ENCODE measurements at regions not wholly inside any gene's neighbourhood (a gene's known extent, or its start where the extent isn't known, plus 50 kb on each side); places are given as distances from the start of the nearest gene placed in this dataset.

DNA sequence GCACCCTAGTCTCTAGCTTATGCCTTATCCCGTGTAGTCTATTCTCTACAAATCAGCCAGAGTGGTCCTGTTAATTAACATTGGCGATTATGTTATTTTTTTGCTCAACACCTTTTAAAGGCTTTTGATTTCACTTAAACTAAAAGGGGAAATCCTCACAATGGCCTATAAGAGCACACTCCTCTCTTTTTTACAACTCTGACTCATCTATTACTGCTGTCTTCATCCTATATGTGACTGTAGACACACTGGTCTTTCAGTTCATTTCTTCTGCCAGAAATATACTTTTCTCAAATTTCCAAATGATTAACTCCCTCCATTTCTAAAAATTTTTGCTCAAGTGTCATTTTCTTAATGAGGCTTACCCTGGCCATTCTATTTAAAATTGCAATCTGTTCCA is 143.4 kb downstream of the NSUN3 start:
- H3K4me3 ChIP-seq (ENCODE audit: low read depth, low read length), result no peak overlapping the region
- TF ChIP-seq MYC (IDR thresholded peaks at IDR 0.05; ENCODE audit: low read depth, low read length), result no peak
- TF ChIP-seq, protein P1, sequence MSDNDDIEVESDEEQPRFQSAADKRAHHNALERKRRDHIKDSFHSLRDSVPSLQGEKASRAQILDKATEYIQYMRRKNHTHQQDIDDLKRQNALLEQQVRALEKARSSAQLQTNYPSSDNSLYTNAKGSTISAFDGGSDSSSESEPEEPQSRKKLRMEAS (IDR thresholded peaks at IDR 0.05; ENCODE audit: low read depth, low read length), result no peak
- TF ChIP-seq, protein P2, sequence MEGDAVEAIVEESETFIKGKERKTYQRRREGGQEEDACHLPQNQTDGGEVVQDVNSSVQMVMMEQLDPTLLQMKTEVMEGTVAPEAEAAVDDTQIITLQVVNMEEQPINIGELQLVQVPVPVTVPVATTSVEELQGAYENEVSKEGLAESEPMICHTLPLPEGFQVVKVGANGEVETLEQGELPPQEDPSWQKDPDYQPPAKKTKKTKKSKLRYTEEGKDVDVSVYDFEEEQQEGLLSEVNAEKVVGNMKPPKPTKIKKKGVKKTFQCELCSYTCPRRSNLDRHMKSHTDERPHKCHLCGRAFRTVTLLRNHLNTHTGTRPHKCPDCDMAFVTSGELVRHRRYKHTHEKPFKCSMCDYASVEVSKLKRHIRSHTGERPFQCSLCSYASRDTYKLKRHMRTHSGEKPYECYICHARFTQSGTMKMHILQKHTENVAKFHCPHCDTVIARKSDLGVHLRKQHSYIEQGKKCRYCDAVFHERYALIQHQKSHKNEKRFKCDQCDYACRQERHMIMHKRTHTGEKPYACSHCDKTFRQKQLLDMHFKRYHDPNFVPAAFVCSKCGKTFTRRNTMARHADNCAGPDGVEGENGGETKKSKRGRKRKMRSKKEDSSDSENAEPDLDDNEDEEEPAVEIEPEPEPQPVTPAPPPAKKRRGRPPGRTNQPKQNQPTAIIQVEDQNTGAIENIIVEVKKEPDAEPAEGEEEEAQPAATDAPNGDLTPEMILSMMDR (IDR thresholded peaks at IDR 0.05; ENCODE audit: low read depth, low read length), result no peak
- no peak for TF ChIP-seq POLR2A (IDR thresholded peaks at IDR 0.05; ENCODE audit: extremely low read depth, insufficient read length)
- DNase-seq (ENCODE audit: low read depth), result no peak

DNA sequence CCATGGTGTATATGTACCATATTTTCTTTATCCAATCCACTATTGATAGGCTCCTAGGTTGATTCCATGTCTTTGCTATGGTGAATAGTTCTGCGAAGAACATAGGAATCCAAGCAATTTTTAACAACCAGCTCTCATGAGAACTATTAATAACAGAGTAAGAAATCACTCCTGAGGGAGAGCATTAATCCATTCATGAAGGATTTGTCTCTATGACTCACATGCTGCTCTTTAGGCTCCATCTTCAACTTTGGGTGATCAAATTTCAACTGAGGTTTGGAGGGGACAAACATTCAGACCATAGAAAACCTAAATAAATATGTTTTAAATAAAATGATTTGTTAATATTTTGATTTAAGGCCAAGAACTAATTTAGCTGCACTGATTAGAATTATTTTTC is 147.4 kb downstream of the NSUN3 start:
- no peak overlapping the region for H3K4me3 ChIP-seq (ENCODE audit: low read depth, low read length)
- no peak for DNase-seq (ENCODE audit: low read depth)
- TF ChIP-seq, protein P2 (IDR thresholded peaks at IDR 0.05; ENCODE audit: low read depth, low read length), result no peak
- TF ChIP-seq POLR2A (IDR thresholded peaks at IDR 0.05; ENCODE audit: extremely low read depth, insufficient read length), result no peak
- TF ChIP-seq, protein P1 (IDR thresholded peaks at IDR 0.05; ENCODE audit: low read depth, low read length), result no peak
- TF ChIP-seq MYC (IDR thresholded peaks at IDR 0.05; ENCODE audit: low read depth, low read length), result no peak

DNA sequence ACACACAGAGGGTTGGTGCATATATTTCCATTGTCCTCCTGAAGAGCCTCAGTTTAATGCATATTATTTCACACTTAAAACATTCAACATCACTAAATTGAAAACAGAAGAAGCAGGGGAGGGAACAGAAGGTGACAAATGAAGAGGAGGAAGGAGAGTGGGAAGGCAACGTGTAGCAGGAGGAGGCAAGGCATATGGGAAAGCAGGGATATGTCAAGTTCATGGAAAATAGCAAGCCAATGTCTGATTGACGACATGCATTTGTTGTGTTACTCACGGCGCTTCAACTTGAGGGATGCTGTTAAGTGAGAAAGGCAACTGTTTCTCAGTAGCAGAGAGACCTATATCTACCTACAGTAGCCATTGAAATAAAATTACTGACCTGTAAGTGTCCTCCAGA is 154.5 kb downstream of the NSUN3 start:
- TF ChIP-seq, protein P1 (IDR thresholded peaks at IDR 0.05; ENCODE audit: low read depth, low read length), result no peak
- TF ChIP-seq, protein P2 (IDR thresholded peaks at IDR 0.05; ENCODE audit: low read depth, low read length), result no peak

DNA sequence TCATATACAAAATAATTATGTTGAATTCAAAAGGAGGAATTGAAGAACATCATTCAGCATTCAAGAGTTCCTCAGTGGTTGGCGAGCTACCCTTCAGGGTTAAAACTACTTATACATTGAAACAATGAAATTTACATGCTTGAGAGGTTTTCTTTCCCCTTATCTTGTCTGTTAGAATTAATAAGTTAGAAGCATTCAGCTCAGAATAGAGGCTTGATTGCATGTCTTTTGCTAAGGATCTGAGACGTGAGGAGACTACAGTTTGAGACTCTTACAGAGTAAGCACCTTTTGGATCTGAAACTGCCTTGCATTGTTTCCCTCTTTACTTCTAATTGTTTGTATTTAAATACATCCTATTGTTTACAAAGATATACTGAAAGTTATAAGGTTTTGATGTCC is 157.6 kb downstream of the NSUN3 start:
- no peak overlapping the region for H3K4me3 ChIP-seq (ENCODE audit: low read depth, low read length)

More for the DNA sequence above, 154.5 kb downstream of the NSUN3 start:
- H3K4me3 ChIP-seq (ENCODE audit: low read depth, low read length), result no peak overlapping the region
- DNase-seq (ENCODE audit: low read depth), result no peak

DNA sequence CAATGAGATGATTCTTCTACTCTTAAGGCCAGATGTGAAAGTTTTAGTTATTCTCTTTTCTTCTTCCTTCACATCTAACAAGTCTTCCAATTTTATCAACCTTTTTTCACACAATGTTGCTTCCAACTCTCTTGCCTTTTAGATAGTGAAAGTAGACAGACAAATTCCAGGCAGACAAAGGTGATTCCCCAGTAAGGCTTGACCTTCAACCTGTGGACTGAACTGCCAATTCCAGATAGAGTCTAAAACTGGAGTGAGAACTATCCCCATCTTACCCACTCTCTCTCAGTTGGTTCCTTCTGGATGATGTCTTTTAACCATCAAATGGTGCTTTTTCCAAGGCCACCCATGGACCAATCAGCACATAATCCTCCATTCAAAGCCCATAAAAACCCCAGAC is 159.0 kb downstream of the NSUN3 start:
- no peak for TF ChIP-seq POLR2A (IDR thresholded peaks at IDR 0.05; ENCODE audit: extremely low read depth, insufficient read length)
- TF ChIP-seq, protein P2 (IDR thresholded peaks at IDR 0.05; ENCODE audit: low read depth, low read length), result no peak
- TF ChIP-seq, protein P1 (IDR thresholded peaks at IDR 0.05; ENCODE audit: low read depth, low read length), result no peak
- TF ChIP-seq MYC (IDR thresholded peaks at IDR 0.05; ENCODE audit: low read depth, low read length), result no peak
- no peak for DNase-seq (ENCODE audit: low read depth)
- no peak overlapping the region for H3K4me3 ChIP-seq (ENCODE audit: low read depth, low read length)

More for the DNA sequence above, 157.6 kb downstream of the NSUN3 start:
- TF ChIP-seq POLR2A (IDR thresholded peaks at IDR 0.05; ENCODE audit: extremely low read depth, insufficient read length), result no peak
- no peak for TF ChIP-seq MYC (IDR thresholded peaks at IDR 0.05; ENCODE audit: low read depth, low read length)
- TF ChIP-seq, protein P2 (IDR thresholded peaks at IDR 0.05; ENCODE audit: low read depth, low read length), result no peak
- TF ChIP-seq, protein P1 (IDR thresholded peaks at IDR 0.05; ENCODE audit: low read depth, low read length), result no peak
- DNase-seq (ENCODE audit: low read depth), result no peak
